K562 (cell line): ENCODE measurements at regions not wholly inside any gene's neighbourhood (a gene's known extent, or its start where the extent isn't known, plus 50 kb on each side); places are given as distances from the start of the nearest gene placed in this dataset.

ENCODE experiments used
- ATAC-seq: fragments of 200-7000 bp; cut with Tn5 transposase; 3 replicates; pipeline ENCODE4 v1.9.1; 2020; ENCODE audit warnings: moderate library complexity
- BruUV-seq: library from RNA; stranded (reverse); fragments of 400-500 nt; replicated peaks from 2 replicates; lab custom pipeline; 2021; lab: Mats Ljungman, UMichigan
- CTCF ChIA-PET: fragments of 300-600 bp; formaldehyde crosslinking; extraction: SDS; loops from one replicate; lab custom pipeline; 2021; ENCODE audit warnings: low intra/inter-chr PET ratio; lab: Yijun Ruan, JAX
- POLR2A ChIA-PET: fragments of 300-600, 350-650 bp; sonication (Branson Sonifier 250); formaldehyde crosslinking; extraction: SDS; loops from one replicate; lab custom pipeline; 2021; ENCODE audit warnings: antibody characterized with exemption, inconsistent platforms; lab: Yijun Ruan, JAX
- DNase-seq, 4 experiments: peaks; one replicate each; pipeline versions ENCODE4 v3.0.0 to v3.0.0-alpha.2; 2011 to 2018; ENCODE audit warnings: low spot score in 3 of 4, mixed read lengths in 3 of 4; ENCODE audit errors: extremely low read depth in 1 of 4
- FAIRE-seq: peaks from 2 replicates; lab custom pipeline; 2011; peaks lifted over from hg19 to GRCh38; lab: Jason Lieb, UNC
- H2AFZ ChIP-seq: 2 replicates; pipeline ENCODE4 v1.6.0; 2011; ENCODE audit warnings: low read depth, low read length, control low read depth, inconsistent platforms
- H3K27ac ChIP-seq: fragments of 200-600 bp; 3 replicates; pipeline ENCODE4 v1.8.0; 2011; ENCODE audit warnings: low read depth, mild to moderate bottlenecking, control low read depth, inconsistent platforms, low read length, moderate library complexity, mixed read lengths; ENCODE audit errors: extremely low read depth
- H3K27me3 ChIP-seq, 2 experiments: fragments of 300-600 bp in 1 of 2; 2 replicates in 1 of 2; 3 replicates in 1 of 2; pipeline versions ENCODE4 v1.6.0 to v1.8.0; 2011; ENCODE audit warnings: inconsistent platforms in 2 of 2, low read length in 2 of 2, mild to moderate bottlenecking in 1 of 2, mixed read lengths in 1 of 2, moderate library complexity in 1 of 2; ENCODE audit not compliant: control insufficient read depth in 2 of 2, insufficient read depth in 2 of 2
- H3K36me3 ChIP-seq: fragments of 300-600 bp; 3 replicates; pipeline ENCODE4 v1.8.0; 2011; ENCODE audit warnings: mild to moderate bottlenecking, low read length, inconsistent platforms; ENCODE audit not compliant: control insufficient read depth, insufficient read depth
- H3K4me1 ChIP-seq, 2 experiments: fragments of 200-600 bp in 1 of 2; replicated peaks in 1 of 2; 2 replicates in 1 of 2; 3 replicates in 1 of 2; pipeline versions ENCODE4 v1.5.1 to v1.8.0; 2011; ENCODE audit warnings: inconsistent platforms in 2 of 2, low read length in 2 of 2, mild to moderate bottlenecking in 1 of 2, mixed read lengths in 1 of 2, moderate library complexity in 1 of 2; ENCODE audit not compliant: control insufficient read depth in 2 of 2, insufficient read depth in 2 of 2
- H3K4me2 ChIP-seq: 2 replicates; pipeline ENCODE4 v1.6.1; 2011; ENCODE audit warnings: low read length, control low read depth, inconsistent platforms, mixed read lengths; ENCODE audit not compliant: insufficient read depth
- H3K4me3 ChIP-seq: fragments of 200-600 bp; sonication (generic), shearing (Covaris generic); 2 replicates; pipeline ENCODE4 v1.5.1; 2016; ENCODE audit warnings: control low read depth, inconsistent platforms
- H3K79me2 ChIP-seq: fragments of 200-600 bp; 3 replicates; pipeline ENCODE4 v1.8.0; 2011; ENCODE audit warnings: low read length, inconsistent platforms; ENCODE audit not compliant: control insufficient read depth, insufficient read depth
- H3K9ac ChIP-seq, 2 experiments: 2 replicates each; pipeline versions ENCODE4 v1.6.0 to v1.6.1; 2011; ENCODE audit warnings: low read depth in 2 of 2, low read length in 2 of 2, control low read depth in 1 of 2, inconsistent platforms in 1 of 2, mild to moderate bottlenecking in 1 of 2, mixed read lengths in 1 of 2; ENCODE audit not compliant: insufficient read depth in 1 of 2
- H3K9me1 ChIP-seq: one replicate; pipeline ENCODE4 v1.6.0; 2011; ENCODE audit warnings: inconsistent platforms, mild to moderate bottlenecking, low read length, moderate library complexity; ENCODE audit not compliant: control insufficient read depth, insufficient read depth
- H3K9me3 ChIP-seq: replicated peaks from 2 replicates; pipeline ENCODE4 v1.5.1; 2011; ENCODE audit warnings: low read depth, low read length, inconsistent platforms; ENCODE audit not compliant: control insufficient read depth, insufficient read depth
- H4K20me1 ChIP-seq: replicated peaks from 2 replicates; pipeline ENCODE4 v1.6.1; 2011; ENCODE audit warnings: low read length, inconsistent platforms, mixed read lengths; ENCODE audit not compliant: control insufficient read depth, insufficient read depth
- DACH1 ChIP-seq: fragments of 450-650 bp; IDR thresholded peaks from 2 replicates; pipeline ENCODE4 v1.6.1; 2018; ENCODE audit not compliant: partially characterized antibody
- SIN3A ChIP-seq, 2 experiments: fragments of 150-350 bp in 1 of 2; IDR thresholded peaks; 2 replicates each; pipeline ENCODE4 v1.6.1; 2011 to 2016; ENCODE audit warnings: borderline replicate concordance in 2 of 2, low read depth in 2 of 2, low read length in 2 of 2, mild to moderate bottlenecking in 2 of 2, moderate library complexity in 2 of 2; ENCODE audit not compliant: control insufficient read depth in 1 of 2
- ZNF143 ChIP-seq: sonication (generic); formaldehyde crosslinking; IDR thresholded peaks from 2 replicates; pipeline ENCODE4 v1.9.0; 2022; ENCODE audit warnings: mild to moderate bottlenecking, missing genetic modification reagents
- ZNF184 ChIP-seq: sonication (generic); formaldehyde crosslinking; IDR thresholded peaks from 2 replicates; pipeline ENCODE4 v1.5.0; 2020; ENCODE audit warnings: missing genetic modification reagents
- ZNF253 ChIP-seq: fragments of 250-450 bp; sonication (Bioruptor Pico); conservative IDR thresholded peaks from 2 replicates; pipeline ENCODE4 v1.6.1; 2021; ENCODE audit warnings: mild to moderate bottlenecking
- ZNF445 ChIP-seq: fragments of 250-450 bp; sonication (Bioruptor Pico); IDR thresholded peaks from 2 replicates; pipeline ENCODE4 v1.4.0; 2020; ENCODE audit warnings: low read depth, mild to moderate bottlenecking, moderate library complexity
- ZNF644 ChIP-seq: fragments of 200-800 bp; sonication (Bioruptor generic); IDR thresholded peaks from 2 replicates; pipeline ENCODE4 v1.6.1; 2016; ENCODE audit warnings: low read depth, missing genetic modification characterization, missing compliant biosample characterization
- WGBS: fragments of 100-300 bp; shearing (Covaris generic); methylation state at CpG from one replicate; pipeline ENCODE4 v1.1.6; 2016; ENCODE audit warnings: low coverage, mixed read lengths; ENCODE audit not compliant: insufficient coverage; ENCODE audit errors: missing lambda C conversion rate; 5-methylcytosine and 5-hydroxymethylcytosine counted together
- in situ Hi-C: fragments of 300-500 bp; cut with MboI; formaldehyde crosslinking; loops from 4 replicates; pipeline ENCODE4 v1.15.0; 2018; ENCODE audit warnings: inconsistent platforms, mixed read lengths
- intact Hi-C: fragments of 100-400 bp; cut with micrococcal nuclease; formaldehyde crosslinking; loops from 2 replicates; pipeline ENCODE4 v1.14.2; 2022

- in situ Hi-C loops (no loop called here), intact Hi-C loops (no loop called here)
- ATAC-seq (no peak), FAIRE-seq (no peak), DNase-seq (no peak)
- ChIA-PET CTCF (no interaction called here), POLR2A (no interaction called here)
- H3K36me3 ChIP-seq: no peaks in the 10 kb centered on the region
- H3K79me2 ChIP-seq: no peaks in the 10 kb centered on the region
- no peak overlapping the region for H3K4me2 ChIP-seq
- H3K9ac ChIP-seq: no peak overlapping the region
- H3K9me3 ChIP-seq: no peaks in the 10 kb centered on the region
- TF ChIP-seq DACH1 (no peak), ZNF253 (no peak), ZNF644 (tag) (no peak), ZNF445 (CRISPR knock-in tag) (no peak), ZNF184 (CRISPR knock-in tag) (no peak), SIN3A (IDR thresholded peaks at IDR 0.05; ENCODE audit: borderline replicate concordance in 2 of 2, control insufficient read depth in 1 of 2, low read depth in 2 of 2, low read length in 2 of 2) (no peak), ZNF143 (CRISPR knock-in tag) (no peak)
- no peak overlapping the region for H2AFZ ChIP-seq
- no peak overlapping the region for H3K4me3 ChIP-seq
- no TSS peak for BruUV-seq
- H4K20me1 ChIP-seq: no peaks in the 10 kb centered on the region
- no peaks in the 10 kb centered on the region for H3K27me3 ChIP-seq
- no peak overlapping the region for H3K27ac ChIP-seq
- H3K4me1 ChIP-seq: no peaks in the 10 kb centered on the region
- no peaks in the 10 kb centered on the region for H3K9me1 ChIP-seq
- WGBS: 0% methylated on average over 2 of the region's 2 CpGs
Observed at GRCh38 chr3:78283994-78284393, 1244.1 kb downstream of the ROBO2 start.
